ENCODE measurements at regions not wholly inside any gene's neighbourhood (a gene's known extent, or its start where the extent isn't known, plus 50 kb on each side); places are given as distances from the start of the nearest gene placed in this dataset.
"Not testable (repeated sequence)": the region's sequence is repeated elsewhere in the genome, so short reads cannot be mapped to it uniquely, and the experiment has no call there.

DNA sequence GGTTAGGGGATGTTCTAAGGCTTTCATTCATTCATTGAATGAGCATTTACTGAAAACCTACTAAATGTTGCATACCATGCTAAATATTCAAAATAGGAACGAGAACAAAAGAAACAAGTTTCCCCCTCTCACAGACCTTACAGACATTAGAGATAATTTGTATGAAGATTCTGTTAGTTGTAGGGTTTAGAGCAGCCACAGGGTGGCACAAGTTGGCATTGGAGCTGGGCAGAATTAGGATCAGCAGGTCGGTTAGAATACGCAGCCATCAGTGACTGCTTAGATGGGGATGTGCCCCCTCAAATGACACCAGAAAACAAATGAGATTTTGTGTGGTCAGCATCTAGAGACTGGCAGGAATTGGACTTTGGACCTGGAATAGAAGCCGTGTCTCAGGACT lies 166.3 kb upstream of the DAAM1 start:
- TF ChIP-seq POU2F2 (IDR thresholded peaks at IDR 0.05; ENCODE audit: low read depth, low read length) = no peak
- TF ChIP-seq PAX5 (IDR thresholded peaks at IDR 0.05; ENCODE audit: insufficient read depth, low read length, severe bottlenecking) = no peak
- no peak for TF ChIP-seq POLR2AphosphoS5 (IDR thresholded peaks at IDR 0.05; ENCODE audit: low read depth, low read length)
- no peak for TF ChIP-seq POLR2A (IDR thresholded peaks at IDR 0.05; ENCODE audit: low read depth, low read length)
- TF ChIP-seq SPI1 (IDR thresholded peaks at IDR 0.05; ENCODE audit: low read depth, low read length) = no peak
- TF ChIP-seq TAF1 (IDR thresholded peaks at IDR 0.05; ENCODE audit: low read depth, low read length) = no peak
- FAIRE-seq (no peak), DNase-seq (ENCODE audit: insufficient read length, low spot score) (no peak)

DNA sequence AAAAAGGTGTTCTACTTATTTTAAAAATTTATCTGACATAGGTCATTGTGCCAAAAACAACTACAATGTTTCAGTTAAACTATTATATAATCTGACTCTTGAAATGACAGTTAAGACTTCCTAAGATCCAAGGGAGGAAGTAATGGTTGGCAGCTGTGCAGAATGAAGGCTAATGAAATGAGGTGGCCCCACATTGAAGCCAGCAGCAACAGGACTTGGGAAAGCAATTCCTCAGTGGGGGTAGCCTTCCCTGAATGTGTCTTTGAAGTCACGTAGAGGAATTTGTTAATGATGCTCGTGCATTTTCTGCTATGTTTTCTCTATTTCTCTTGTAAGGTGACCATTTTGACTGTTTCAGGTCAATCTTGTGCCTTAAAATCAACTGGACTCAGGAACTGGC lies 162.4 kb upstream of the DAAM1 start:
- no peak for TF ChIP-seq POLR2A (IDR thresholded peaks at IDR 0.05; ENCODE audit: low read depth, low read length)
- TF ChIP-seq PAX5 (IDR thresholded peaks at IDR 0.05; ENCODE audit: insufficient read depth, low read length, severe bottlenecking) = no peak
- TF ChIP-seq POU2F2 (IDR thresholded peaks at IDR 0.05; ENCODE audit: low read depth, low read length) = no peak
- no peak for TF ChIP-seq TAF1 (IDR thresholded peaks at IDR 0.05; ENCODE audit: low read depth, low read length)
- no peak for FAIRE-seq
- no peak for DNase-seq (ENCODE audit: insufficient read length, low spot score)

DNA sequence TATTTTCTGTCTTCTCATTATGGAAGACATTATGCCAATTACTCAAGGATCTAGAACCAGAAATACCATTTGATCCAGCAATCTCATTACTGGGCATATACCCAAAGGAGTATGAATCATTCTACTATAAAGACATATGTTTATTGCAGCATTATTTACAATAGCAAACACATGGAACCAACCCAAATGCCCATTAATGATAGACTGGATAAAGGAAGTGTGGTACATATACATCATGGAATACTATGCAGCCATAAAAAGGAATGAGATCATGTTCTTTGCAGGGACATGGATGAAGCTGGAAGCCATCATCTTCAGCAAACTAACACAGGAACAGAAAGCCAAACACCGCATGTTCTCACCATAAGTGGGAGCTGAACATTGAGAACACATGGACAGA lies 161.8 kb upstream of the DAAM1 start:
- not testable (repeated sequence) for DNase-seq (ENCODE audit: insufficient read length, low spot score); FAIRE-seq

DNA sequence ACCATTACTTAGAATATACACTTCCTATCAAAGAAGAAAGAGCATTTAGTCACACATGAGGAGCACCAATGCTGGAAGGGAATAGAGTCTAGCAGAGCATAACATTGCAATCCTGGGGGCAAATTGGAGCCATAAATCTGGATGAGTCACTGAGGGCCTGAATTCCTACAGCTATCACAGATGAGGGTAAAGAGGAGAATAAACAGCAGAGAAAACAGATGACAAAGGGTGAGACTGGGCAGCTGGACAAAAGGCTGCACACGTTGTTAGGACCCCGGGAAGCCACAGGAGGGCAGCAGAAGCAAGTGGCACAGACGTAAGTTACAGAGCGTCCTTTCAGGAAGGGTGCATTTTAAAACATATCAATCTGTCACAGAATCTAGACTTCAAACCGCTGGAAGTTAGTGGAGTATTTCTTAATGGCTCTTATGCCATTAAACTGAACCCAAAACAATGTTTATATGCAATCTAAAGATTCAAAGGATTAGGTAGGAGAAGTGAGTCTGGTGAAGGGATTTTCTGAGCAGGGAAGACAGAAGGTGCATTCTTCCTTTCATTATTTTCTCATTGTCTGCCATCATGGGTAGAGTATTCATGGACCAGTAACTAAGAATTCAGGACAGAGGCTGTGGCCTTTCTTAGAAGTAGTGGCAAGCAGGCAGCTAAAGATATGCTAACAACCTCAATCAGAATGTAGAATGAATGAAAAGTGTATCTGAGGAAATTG lies 159.8 kb upstream of the DAAM1 start:
- DNase-seq (ENCODE audit: insufficient read length, low spot score) (peak; percentile 5), FAIRE-seq (peak; percentile 65)
- no peak for TF ChIP-seq SPI1 (IDR thresholded peaks at IDR 0.05; ENCODE audit: low read depth, low read length)
- no peak for TF ChIP-seq TAF1 (IDR thresholded peaks at IDR 0.05; ENCODE audit: low read depth, low read length)
- no peak for TF ChIP-seq POU2F2 (IDR thresholded peaks at IDR 0.05; ENCODE audit: low read depth, low read length)
- no peak for TF ChIP-seq PAX5 (IDR thresholded peaks at IDR 0.05; ENCODE audit: insufficient read depth, low read length, severe bottlenecking)
- TF ChIP-seq POLR2A (IDR thresholded peaks at IDR 0.05; ENCODE audit: low read depth, low read length) = no peak
- TF ChIP-seq POLR2AphosphoS5 (IDR thresholded peaks at IDR 0.05; ENCODE audit: low read depth, low read length) = no peak

DNA sequence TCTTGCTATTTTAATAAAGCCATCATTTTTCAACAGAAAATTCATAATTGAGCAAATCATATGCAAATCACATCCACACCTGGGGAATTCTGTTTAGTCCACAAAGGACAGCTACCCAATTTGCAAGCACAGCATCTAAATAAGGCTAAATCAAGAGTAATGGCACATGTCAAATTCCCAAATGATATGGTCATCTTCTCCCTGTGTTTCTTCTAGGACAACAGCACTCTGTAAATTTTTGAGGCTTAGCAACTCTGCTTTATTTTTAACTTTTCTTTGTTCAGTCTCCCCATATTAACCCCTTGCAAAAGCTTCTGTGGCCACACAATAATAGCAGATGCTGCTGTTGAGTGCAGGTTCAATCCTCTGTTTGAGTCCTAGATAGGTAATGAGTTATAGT lies 155.6 kb upstream of the DAAM1 start:
- DNase-seq (ENCODE audit: insufficient read length, low spot score) = no peak
- no peak for TF ChIP-seq TAF1 (IDR thresholded peaks at IDR 0.05; ENCODE audit: low read depth, low read length)
- TF ChIP-seq SPI1 (IDR thresholded peaks at IDR 0.05; ENCODE audit: low read depth, low read length) = no peak
- no peak for TF ChIP-seq POU2F2 (IDR thresholded peaks at IDR 0.05; ENCODE audit: low read depth, low read length)
- no peak for TF ChIP-seq PAX5 (IDR thresholded peaks at IDR 0.05; ENCODE audit: insufficient read depth, low read length, severe bottlenecking)
- TF ChIP-seq POLR2AphosphoS5 (IDR thresholded peaks at IDR 0.05; ENCODE audit: low read depth, low read length) = no peak
- no peak for TF ChIP-seq POLR2A (IDR thresholded peaks at IDR 0.05; ENCODE audit: low read depth, low read length)
- no peak for FAIRE-seq

DNA sequence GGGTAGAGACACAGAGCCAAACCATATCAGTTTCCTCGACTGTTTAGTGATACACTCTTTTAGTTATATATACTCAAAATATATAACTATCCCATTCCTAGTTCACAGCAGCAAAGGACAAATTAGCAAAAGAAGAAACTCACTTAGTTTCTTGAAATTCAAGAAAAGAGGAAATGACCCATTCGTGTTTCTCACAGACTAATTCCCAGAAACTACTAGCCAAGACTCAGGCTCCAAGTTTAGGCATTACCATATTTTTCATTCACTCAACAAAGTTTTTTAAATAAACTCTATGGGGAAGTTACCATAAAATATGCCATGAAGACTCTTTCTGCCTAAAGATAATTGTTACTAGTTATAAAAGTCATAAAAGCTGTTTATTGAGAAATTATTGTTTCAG lies 152.3 kb upstream of the DAAM1 start:
- TF ChIP-seq SPI1 (IDR thresholded peaks at IDR 0.05; ENCODE audit: low read depth, low read length) (peak; percentile 77), TAF1 (IDR thresholded peaks at IDR 0.05; ENCODE audit: low read depth, low read length) (no peak), POLR2A (IDR thresholded peaks at IDR 0.05; ENCODE audit: low read depth, low read length) (no peak)
- DNase-seq (ENCODE audit: insufficient read length, low spot score) (no peak), FAIRE-seq (no peak)

DNA sequence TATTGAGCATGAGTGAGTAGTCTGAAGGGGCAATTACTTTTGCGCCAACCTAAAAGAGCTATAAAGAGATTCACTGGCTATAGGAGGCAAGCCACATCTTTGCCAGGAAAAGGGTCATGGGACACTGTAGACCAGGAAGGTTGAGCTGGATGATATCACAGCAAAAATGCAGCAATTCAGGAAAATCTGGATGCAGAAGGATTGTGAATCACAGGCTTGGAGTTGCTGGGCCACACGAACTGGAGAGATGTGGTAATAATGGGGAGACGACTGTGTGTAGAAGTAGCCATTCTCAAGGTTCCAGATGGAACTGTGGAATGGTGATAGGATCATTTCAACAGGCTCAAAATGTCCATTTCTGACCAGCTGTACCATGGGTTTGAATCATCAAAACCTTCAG lies 151.4 kb upstream of the DAAM1 start:
- FAIRE-seq = no peak
- TF ChIP-seq PAX5 (IDR thresholded peaks at IDR 0.05; ENCODE audit: insufficient read depth, low read length, severe bottlenecking) = no peak
- TF ChIP-seq POLR2AphosphoS5 (IDR thresholded peaks at IDR 0.05; ENCODE audit: low read depth, low read length) = no peak
- no peak for TF ChIP-seq POU2F2 (IDR thresholded peaks at IDR 0.05; ENCODE audit: low read depth, low read length)
- no peak for TF ChIP-seq TAF1 (IDR thresholded peaks at IDR 0.05; ENCODE audit: low read depth, low read length)
- no peak for TF ChIP-seq POLR2A (IDR thresholded peaks at IDR 0.05; ENCODE audit: low read depth, low read length)
- TF ChIP-seq SPI1 (IDR thresholded peaks at IDR 0.05; ENCODE audit: low read depth, low read length) = no peak
- DNase-seq (ENCODE audit: insufficient read length, low spot score) = no peak

DNA sequence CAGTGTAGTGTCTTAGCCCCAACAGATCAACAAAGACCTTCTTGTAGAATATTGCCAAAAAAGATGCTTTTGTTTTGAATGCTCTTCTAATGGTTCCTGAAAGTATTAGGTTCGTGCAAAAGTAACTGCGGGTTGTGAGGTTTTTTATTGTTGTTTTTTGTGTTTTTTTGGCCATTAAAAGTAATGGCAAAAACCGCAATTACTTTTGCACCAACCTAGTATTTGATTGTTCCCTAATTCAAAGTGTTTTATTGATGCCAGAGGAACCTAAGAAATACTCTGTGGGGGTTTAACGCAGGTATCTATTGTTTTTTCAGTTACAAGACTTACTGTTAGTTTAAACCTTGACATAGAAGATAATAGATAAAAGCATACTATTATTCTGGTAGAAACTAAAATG lies 150.8 kb upstream of the DAAM1 start:
- TF ChIP-seq TAF1 (IDR thresholded peaks at IDR 0.05; ENCODE audit: low read depth, low read length) (no peak), SPI1 (IDR thresholded peaks at IDR 0.05; ENCODE audit: low read depth, low read length) (no peak), POU2F2 (IDR thresholded peaks at IDR 0.05; ENCODE audit: low read depth, low read length) (no peak)
- FAIRE-seq = no peak
- DNase-seq (ENCODE audit: insufficient read length, low spot score) = no peak

DNA sequence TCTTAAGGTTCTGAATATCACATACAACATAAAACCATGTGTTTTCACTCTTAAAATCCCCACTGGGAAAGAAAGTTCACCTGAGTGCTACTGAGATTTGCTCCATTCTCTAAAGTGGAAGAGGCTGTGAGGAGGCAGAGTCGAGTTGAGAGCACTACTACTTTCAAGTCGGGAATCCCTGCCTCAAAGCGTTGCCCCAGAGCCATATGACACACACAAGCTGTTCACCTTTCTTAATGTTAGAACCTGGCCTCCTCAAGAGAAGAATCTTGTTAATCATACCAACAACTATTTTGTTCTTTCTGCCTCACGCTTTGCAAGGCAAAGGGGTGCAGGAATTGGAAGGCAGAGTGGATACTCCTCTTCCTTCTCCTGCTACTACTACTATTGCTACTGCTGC lies 149.7 kb upstream of the DAAM1 start:
- FAIRE-seq (no peak), DNase-seq (ENCODE audit: insufficient read length, low spot score) (no peak)
- TF ChIP-seq TAF1 (IDR thresholded peaks at IDR 0.05; ENCODE audit: low read depth, low read length) (no peak), POU2F2 (IDR thresholded peaks at IDR 0.05; ENCODE audit: low read depth, low read length) (no peak), POLR2A (IDR thresholded peaks at IDR 0.05; ENCODE audit: low read depth, low read length) (no peak), SPI1 (IDR thresholded peaks at IDR 0.05; ENCODE audit: low read depth, low read length) (no peak), POLR2AphosphoS5 (IDR thresholded peaks at IDR 0.05; ENCODE audit: low read depth, low read length) (no peak), PAX5 (IDR thresholded peaks at IDR 0.05; ENCODE audit: insufficient read depth, low read length, severe bottlenecking) (no peak)

DNA sequence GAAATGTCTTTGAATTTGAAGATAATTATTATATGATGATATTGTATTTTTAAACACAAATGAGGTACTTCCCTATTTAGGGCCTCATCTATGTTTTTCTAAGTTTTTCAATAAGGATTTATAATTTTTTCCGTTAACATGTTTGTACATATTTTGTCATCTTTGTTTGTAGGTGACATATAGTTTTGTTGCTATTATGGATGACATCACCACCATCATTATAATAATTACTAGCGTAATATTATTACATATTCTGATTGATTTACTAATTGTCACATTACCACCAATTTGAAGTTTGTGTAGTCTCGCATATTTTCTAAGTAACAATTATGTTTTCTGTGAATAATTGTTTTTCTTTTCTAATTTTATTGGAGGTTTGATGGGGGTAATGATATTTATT lies 147.2 kb upstream of the DAAM1 start:
- FAIRE-seq (no peak), DNase-seq (ENCODE audit: insufficient read length, low spot score) (no peak)
- TF ChIP-seq POLR2A (IDR thresholded peaks at IDR 0.05; ENCODE audit: low read depth, low read length) = no peak
- no peak for TF ChIP-seq POLR2AphosphoS5 (IDR thresholded peaks at IDR 0.05; ENCODE audit: low read depth, low read length)
- no peak for TF ChIP-seq POU2F2 (IDR thresholded peaks at IDR 0.05; ENCODE audit: low read depth, low read length)
- TF ChIP-seq TAF1 (IDR thresholded peaks at IDR 0.05; ENCODE audit: low read depth, low read length) = no peak
- no peak for TF ChIP-seq PAX5 (IDR thresholded peaks at IDR 0.05; ENCODE audit: insufficient read depth, low read length, severe bottlenecking)
- no peak for TF ChIP-seq SPI1 (IDR thresholded peaks at IDR 0.05; ENCODE audit: low read depth, low read length)
